SK-N-MC (cell line): ENCODE measurements at regions not wholly inside any gene's neighbourhood (a gene's known extent, or its start where the extent isn't known, plus 50 kb on each side); places are given as distances from the start of the nearest gene placed in this dataset.

Experiments
- DNase-seq: peaks from one replicate; pipeline ENCODE4 v3.0.0-alpha.2; 2011; ENCODE audit warnings: low read depth, low spot score
- H3K27ac ChIP-seq: fragments of 200-600 bp; sonication (generic); 2 replicates; pipeline ENCODE4 v1.5.1; 2016; ENCODE audit warnings: mixed run types
- H3K36me3 ChIP-seq: fragments of 200-600 bp; sonication (generic); 2 replicates; pipeline ENCODE4 v1.6.1; 2017; ENCODE audit warnings: antibody characterized with exemption, low read length, mixed read lengths; ENCODE audit not compliant: insufficient read depth
- H3K4me3 ChIP-seq: fragments of 200-600 bp; sonication (generic); 2 replicates; pipeline ENCODE4 v1.5.1; 2016
- H3K9ac ChIP-seq: fragments of 200-600 bp; sonication (generic); 2 replicates; pipeline ENCODE4 v1.8.0; 2017; ENCODE audit warnings: mixed run types, mixed read lengths; ENCODE audit not compliant: insufficient read length
- H3K9me3 ChIP-seq: fragments of 200-600 bp; sonication (generic); 2 replicates; pipeline ENCODE4 v1.6.1; 2017; ENCODE audit warnings: low read depth, mild to moderate bottlenecking, antibody characterized with exemption, low read length, moderate library complexity, mixed read lengths
- EZH2 ChIP-seq: fragments of 200-600 bp; sonication (generic); IDR thresholded peaks from one replicate; pipeline ENCODE4 v1.6.1; 2017; ENCODE audit warnings: antibody characterized with exemption
- FOXP2 ChIP-seq: optimal IDR thresholded peaks from 2 replicates; pipeline ENCODE3; 2011; ENCODE audit warnings: mild to moderate bottlenecking, moderate library complexity; ENCODE audit not compliant: insufficient read depth; ENCODE audit errors: extremely low read length, control extremely low read depth
- POLR2AphosphoS5 ChIP-seq: IDR thresholded peaks from 2 replicates; pipeline ENCODE4 v1.6.1; 2012; ENCODE audit warnings: mild to moderate bottlenecking, low read depth, low read length, borderline replicate concordance

- Histone ChIP-seq H3K27ac (no peak overlapping the region), H3K36me3 (no peaks in the 10 kb centered on the region), H3K9me3 (no peaks in the 10 kb centered on the region), H3K9ac (no peak overlapping the region), H3K4me3 (no peak overlapping the region)
- DNase-seq, result no peak
- no peak for TF ChIP-seq POLR2AphosphoS5
- no peak for TF ChIP-seq EZH2
- no peak for TF ChIP-seq FOXP2
Measured at GRCh38 chr7:42766782-42767423, 145.0 kb downstream of the C7orf25 start.

GRCh38 chr7:42765931-42766330 lies 145.9 kb downstream of the C7orf25 start:
- DNase-seq, result no peak

GRCh38 chr7:42763137-42763551 lies 148.7 kb downstream of the C7orf25 start:
- Histone ChIP-seq H3K36me3 (no peaks in the 10 kb centered on the region), H3K9me3 (no peaks in the 10 kb centered on the region)

More at GRCh38 chr7:42765931-42766330, 145.9 kb downstream of the C7orf25 start:
- Histone ChIP-seq H3K27ac (no peak overlapping the region), H3K36me3 (no peaks in the 10 kb centered on the region), H3K4me3 (no peak overlapping the region), H3K9ac (no peak overlapping the region), H3K9me3 (no peaks in the 10 kb centered on the region)
- TF ChIP-seq POLR2AphosphoS5 (no peak), EZH2 (no peak), FOXP2 (no peak)

DNA sequence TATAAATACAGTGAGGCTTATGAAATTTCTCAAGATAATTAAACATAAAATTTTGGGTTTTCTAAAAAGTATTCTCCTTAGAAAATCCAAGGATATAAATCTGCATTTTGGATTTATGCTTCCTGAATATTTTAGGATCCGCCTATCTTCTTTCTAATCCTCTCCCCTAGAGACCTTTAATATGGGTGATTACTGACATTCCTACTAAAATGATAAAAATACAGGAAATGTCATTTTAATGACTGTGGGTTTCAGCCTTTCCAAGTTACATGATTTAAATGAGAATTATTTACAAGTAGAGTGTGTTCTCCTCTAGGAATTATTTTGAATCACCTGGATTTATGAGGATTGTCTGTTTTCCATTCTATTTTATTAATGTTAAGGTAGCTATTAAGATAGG lies 150.4 kb downstream of the C7orf25 start:
- no peak overlapping the region for H3K27ac ChIP-seq
- H3K9ac ChIP-seq, result no peak overlapping the region
- no peak for TF ChIP-seq EZH2
- peak; percentile 20 for DNase-seq
- H3K4me3 ChIP-seq, result no peak overlapping the region
- H3K36me3 ChIP-seq, result no peaks in the 10 kb centered on the region
- no peaks in the 10 kb centered on the region for H3K9me3 ChIP-seq

More at GRCh38 chr7:42763137-42763551, 148.7 kb downstream of the C7orf25 start:
- DNase-seq, result no peak
- Histone ChIP-seq H3K9ac (no peak overlapping the region), H3K4me3 (no peak overlapping the region), H3K27ac (no peak overlapping the region)
- TF ChIP-seq FOXP2 (no peak), EZH2 (no peak), POLR2AphosphoS5 (no peak)

GRCh38 chr7:42758124-42758523 lies 153.7 kb downstream of the C7orf25 start:
- Histone ChIP-seq H3K9me3 (no peaks in the 10 kb centered on the region), H3K27ac (no peak overlapping the region), H3K9ac (no peak overlapping the region), H3K4me3 (no peak overlapping the region), H3K36me3 (no peaks in the 10 kb centered on the region)
- no peak for DNase-seq
- no peak for TF ChIP-seq EZH2

GRCh38 chr7:42756841-42757240 lies 155.0 kb downstream of the C7orf25 start:
- DNase-seq, result no peak
- H3K27ac ChIP-seq, result no peak overlapping the region
- no peak overlapping the region for H3K9ac ChIP-seq
- TF ChIP-seq FOXP2 (no peak), POLR2AphosphoS5 (no peak), EZH2 (no peak)
- no peak overlapping the region for H3K4me3 ChIP-seq
- no peaks in the 10 kb centered on the region for H3K36me3 ChIP-seq
- H3K9me3 ChIP-seq, result no peaks in the 10 kb centered on the region

GRCh38 chr7:42753811-42754363 lies 158.0 kb downstream of the C7orf25 start:
- H3K27ac ChIP-seq, result no peak overlapping the region
- TF ChIP-seq POLR2AphosphoS5, result no peak
- no peak for TF ChIP-seq EZH2
- no peak for TF ChIP-seq FOXP2
- no peaks in the 10 kb centered on the region for H3K9me3 ChIP-seq
- H3K36me3 ChIP-seq, result no peaks in the 10 kb centered on the region
- no peak for DNase-seq
- no peak overlapping the region for H3K9ac ChIP-seq
- H3K4me3 ChIP-seq, result no peak overlapping the region

GRCh38 chr7:42753367-42753766 lies 158.5 kb downstream of the C7orf25 start:
- no peaks in the 10 kb centered on the region for H3K9me3 ChIP-seq
- no peak overlapping the region for H3K27ac ChIP-seq
- H3K9ac ChIP-seq, result no peak overlapping the region
- H3K36me3 ChIP-seq, result no peaks in the 10 kb centered on the region
- no peak for DNase-seq
- no peak overlapping the region for H3K4me3 ChIP-seq
- TF ChIP-seq EZH2 (no peak), FOXP2 (no peak), POLR2AphosphoS5 (no peak)

DNA sequence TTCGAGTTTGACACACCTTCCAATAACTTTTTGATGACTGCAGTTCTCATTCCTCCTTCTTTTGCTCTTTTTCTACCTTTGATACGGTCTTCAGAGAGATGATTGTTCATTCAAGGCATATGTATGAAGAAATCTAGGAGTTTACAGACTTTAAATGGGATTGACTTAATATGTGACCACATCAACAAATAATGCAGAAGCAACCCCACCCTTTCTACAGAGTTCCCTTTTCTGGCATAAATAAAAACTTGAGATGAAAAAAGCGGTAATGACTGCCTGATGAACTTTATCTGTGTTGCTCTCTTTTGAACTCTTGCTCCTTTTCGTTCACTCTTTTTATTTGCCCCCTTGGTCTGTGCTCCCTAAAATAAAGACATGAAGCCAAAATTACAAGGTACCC lies 161.7 kb downstream of the C7orf25 start:
- H3K4me3 ChIP-seq, result no peak overlapping the region
- no peaks in the 10 kb centered on the region for H3K9me3 ChIP-seq
- no peak overlapping the region for H3K27ac ChIP-seq
- DNase-seq, result no peak
- no peak overlapping the region for H3K9ac ChIP-seq
- TF ChIP-seq POLR2AphosphoS5, result no peak
- TF ChIP-seq EZH2, result no peak
- no peak for TF ChIP-seq FOXP2
- H3K36me3 ChIP-seq, result no peaks in the 10 kb centered on the region

- no peaks in the 10 kb centered on the region for H3K9me3 ChIP-seq
- no peaks in the 10 kb centered on the region for H3K36me3 ChIP-seq
- TF ChIP-seq POLR2AphosphoS5 (no peak), EZH2 (no peak), FOXP2 (no peak)
- no peak overlapping the region for H3K27ac ChIP-seq
- no peak for DNase-seq
- no peak overlapping the region for H3K4me3 ChIP-seq
- no peak overlapping the region for H3K9ac ChIP-seq
Measured at GRCh38 chr7:42747044-42747443, 164.8 kb downstream of the C7orf25 start.
